NCI-H2227 (cell line): ENCODE measurements at regions not wholly inside any gene's neighbourhood (a gene's known extent, or its start where the extent isn't known, plus 50 kb on each side); places are given as distances from the start of the nearest gene placed in this dataset.

ENCODE experiments used
- DNase-seq: peaks from one replicate; lab custom pipeline; 2025; ENCODE audit not compliant: unreplicated experiment; lab: John Stamatoyannopoulos, UW

DNA sequence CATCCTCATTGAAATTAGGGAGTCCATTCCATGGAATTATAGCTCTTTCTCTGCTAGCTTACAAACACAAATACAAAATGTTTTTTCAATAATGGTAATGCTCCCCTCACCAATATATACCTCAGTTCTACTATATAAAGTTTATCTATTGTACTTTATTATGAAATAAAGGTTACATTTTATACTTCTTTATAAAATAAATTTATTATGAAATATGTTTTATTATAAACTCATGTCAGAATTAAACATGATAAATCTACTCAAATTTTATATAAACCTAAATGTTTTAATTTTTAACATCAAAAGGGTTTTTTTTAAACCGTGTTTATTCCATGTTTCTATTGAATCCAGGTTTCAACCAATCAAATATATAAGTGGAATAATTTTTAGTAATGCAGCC lies 646.1 kb upstream of the PCDH20 start:
- no peak for DNase-seq

DNA sequence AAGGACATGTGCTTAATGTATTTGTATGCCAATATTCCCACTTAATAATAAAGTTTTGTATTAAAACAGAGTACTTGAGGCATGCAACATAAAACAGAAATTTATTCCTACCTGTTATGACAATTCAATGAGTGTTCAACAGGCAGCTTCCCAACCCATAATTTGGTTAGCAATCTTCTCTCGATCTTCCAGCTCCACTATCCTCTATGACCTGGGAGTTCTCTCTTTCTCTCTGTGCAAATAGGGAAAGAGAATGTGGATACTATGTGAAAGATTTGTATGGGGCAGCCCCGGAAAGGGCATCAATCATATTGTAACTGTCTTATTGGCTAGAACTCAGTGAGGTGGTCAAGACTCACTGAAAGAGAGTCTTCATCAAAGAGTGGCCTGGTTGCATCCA lies 644.9 kb upstream of the PCDH20 start:
- no peak for DNase-seq

DNA sequence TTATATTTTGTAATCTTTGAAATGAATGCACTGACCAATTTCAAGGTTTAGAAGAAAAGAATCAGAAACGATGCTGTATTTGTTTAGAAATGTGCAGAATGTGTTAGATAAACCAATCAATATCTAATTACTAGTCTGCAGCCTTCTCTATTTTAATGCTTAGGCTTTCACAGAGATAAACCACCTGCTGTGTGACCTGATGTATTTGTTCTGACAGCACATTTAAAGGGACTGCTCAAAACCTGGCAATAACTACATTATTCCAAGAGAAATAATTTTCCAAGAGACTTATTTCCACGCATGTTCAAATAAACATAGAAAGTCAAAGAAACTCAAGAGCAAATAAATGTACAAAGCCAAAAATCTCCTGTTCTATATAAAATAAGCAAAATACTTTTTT lies 641.6 kb upstream of the PCDH20 start:
- DNase-seq: peak; percentile 59

DNA sequence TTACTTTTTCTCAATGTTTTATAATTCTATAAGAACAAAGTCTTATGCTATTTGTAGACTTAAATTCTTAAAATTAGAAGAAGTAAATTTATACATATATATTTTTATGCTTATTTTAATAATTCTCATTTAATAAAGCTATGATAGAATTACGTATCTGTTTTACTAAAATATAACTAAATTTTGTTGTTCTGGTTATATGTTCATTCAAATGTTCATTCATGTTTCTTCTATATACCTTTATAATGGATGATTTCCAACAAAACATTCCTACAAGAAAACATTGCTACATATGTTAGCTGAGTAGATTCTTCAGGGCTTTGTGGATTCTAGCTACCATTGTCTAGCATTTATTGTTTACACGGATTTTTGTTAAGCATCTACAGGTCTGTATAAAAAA lies 634.3 kb upstream of the PCDH20 start:
- no peak for DNase-seq

DNA sequence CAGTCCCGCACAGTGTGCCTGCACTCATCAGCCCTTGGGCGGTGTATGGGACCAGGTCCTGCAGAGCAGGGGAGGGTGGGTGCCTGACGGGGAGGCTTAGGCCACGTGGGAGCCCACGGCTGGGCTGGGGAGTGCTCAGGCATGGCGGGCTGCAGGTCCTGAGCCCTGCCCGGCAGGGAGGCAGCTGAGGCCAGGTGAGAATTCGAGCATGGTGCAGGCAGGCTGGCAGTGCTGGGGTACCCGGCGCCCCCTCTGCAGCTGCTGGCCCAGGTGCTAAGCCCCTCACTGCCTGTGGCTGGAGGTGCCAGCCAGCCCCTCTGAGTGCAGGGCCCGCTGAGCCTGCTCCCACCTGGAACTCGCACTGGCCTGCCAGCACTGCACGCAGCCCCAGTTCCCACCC lies 630.9 kb upstream of the PCDH20 start:
- DNase-seq: no peak

DNA sequence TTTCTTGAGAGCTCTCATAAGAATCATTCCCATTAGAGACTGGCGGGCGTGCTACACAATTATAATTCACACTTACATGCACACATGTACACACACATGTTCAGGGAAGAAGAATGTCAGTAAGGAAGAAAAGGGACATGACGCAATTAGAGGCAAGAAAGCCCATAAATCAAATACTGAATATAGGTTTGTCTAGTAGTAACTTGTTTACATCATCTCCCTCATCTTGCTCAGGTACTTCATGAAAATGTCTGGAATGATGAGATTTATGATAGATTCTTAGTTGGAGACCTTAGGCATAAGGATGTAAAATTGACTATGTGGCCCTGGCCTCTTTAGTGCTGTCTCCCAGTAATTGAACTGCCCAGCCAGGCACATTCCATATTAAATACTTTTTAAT lies 628.0 kb upstream of the PCDH20 start:
- DNase-seq: no peak

DNA sequence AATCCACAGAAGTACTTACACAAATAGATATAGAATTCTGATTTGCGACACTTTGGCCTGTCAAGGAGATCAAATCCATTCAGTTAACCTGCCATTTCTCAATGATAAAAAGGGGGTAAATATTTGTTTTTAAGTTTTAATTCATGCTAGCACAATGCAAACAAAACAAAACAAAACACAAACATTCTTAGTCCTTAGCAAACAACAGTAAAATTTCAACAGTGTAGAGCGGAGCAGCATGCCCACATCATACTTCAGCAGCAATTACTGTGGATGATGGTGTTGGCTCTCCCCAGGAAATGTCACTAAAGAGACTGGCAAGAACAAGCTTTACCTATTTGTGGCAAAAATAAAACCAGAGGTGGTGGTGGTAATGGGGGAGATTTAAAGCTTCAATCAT lies 625.2 kb upstream of the PCDH20 start:
- DNase-seq: peak; percentile 2

DNA sequence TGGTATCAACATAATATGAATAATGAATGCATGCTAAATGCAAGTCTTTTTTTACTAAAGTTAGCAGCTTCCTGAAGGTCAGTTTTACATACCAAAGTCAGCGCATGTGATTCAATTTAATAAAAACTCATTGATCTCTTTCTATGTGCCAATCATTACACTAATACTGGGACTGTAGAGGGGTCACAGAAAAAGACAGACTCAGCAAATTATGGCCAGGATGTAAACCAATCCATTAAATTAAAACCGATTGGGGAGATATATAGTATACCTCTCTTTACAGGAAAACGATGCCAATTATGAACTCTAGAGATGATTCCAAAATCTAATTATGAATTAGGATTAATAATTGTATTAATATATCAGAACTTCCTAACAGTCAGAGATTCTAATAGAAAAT lies 624.4 kb upstream of the PCDH20 start:
- DNase-seq: no peak

DNA sequence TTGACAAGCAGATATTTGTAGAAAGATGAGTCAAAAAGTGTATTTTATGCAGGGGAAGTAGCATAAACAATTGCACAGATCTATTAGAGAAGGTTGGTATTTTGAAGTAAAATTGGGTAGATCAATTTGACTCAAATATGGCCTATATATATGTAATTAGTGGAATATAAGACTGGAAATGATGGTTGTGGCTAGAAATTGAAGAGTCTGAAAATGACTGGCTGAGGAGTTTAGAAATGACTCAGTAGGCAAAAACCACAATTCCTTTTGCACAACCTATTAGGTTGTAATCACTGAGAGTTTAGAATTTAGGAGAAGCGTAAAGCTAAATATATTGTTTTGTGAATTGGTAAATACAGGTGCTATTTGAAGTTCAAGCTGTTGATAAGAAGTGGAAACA lies 622.6 kb upstream of the PCDH20 start:
- no peak for DNase-seq

DNA sequence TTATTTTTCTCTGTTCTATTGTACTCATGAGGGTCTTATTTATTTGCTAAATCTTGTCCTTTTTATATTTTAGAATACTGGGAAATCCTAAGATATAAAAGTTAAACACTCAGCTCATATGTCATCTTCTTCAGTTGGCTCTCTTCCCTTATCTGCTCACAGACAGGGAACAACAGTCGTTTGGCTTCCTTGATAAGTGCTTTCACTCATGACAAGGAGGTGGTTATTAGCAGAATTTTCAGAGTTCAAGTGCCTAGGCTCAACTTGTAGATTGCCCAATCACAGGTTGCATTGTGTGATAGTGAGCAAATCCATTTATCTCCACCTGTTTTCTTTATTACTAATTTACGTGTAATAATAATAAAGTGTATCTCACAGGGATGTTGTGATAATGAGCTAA lies 620.3 kb upstream of the PCDH20 start:
- peak; percentile 35 for DNase-seq

DNA sequence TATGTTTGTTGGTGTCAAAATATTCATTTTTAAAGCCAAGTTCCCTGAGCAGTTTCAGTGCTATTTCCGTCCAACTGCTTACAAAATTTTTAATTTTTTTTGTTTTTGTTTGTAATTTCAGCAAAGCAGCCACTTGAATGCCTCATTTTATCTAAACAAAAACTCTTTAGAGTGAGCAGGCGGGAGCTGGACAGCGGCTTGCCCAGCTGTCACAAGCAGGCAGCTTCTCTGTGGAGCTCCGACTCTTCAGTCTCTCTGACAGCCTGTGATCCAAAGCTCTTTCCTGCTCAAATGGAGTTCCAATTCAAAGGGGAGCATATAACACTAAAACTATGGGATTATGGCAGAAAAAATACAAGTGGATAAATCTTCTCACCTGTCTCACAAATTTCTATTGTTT lies 618.3 kb upstream of the PCDH20 start:
- DNase-seq: no peak

DNA sequence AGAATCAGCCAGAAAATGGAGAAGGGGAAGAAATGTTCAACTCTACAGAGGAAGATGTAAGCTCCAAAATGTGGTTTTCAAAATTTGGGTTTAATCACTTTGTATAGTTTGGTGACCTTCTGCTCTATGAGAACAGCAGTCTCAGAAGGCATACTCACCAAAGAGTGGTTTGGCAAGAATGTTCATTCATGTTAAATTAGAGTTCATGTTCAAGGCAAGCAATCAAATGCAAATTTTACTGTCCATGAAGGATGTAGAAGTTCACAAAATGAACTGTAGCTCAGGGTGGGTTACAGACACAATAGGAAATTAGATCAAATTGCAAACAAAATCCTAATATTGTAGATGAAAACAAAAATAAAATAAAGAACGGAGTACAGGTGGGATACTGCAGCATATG lies 606.7 kb upstream of the PCDH20 start:
- no peak for DNase-seq

DNA sequence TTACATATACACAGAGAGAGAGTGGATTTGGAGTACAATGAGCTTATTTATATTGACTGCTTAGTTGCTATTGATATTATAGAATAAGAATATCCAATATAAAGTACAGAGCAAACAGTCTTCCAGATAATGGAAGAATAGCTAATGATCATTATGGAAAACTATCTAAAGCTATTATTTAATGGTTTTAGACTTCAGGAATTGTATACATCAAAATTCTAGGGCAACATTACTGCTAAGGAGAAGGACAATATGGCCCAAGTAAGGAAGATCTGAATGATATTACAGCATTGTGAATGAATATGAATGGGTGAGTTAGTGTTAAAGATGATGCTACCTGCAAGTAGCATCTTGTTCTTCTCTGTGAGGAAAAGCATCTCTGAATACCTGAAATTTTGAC lies 604.2 kb upstream of the PCDH20 start:
- DNase-seq: no peak

DNA sequence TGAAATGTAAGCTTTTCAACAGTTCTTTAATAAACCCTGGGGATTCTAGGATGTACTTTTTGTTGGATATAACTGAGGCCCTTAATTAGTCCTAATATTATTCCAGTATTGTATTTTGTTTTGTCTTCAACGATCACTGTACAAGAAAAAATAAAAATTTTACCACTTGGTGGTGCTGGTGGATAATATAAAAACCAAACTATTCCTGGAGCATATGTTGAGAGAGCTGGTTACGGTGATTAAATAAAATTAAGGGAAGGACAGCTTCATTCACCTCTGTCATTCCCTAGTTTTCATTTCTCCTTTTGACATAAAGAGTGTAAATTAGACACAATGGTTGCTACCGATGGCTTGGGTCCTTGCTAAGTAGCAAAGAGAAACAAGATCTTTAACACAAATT lies 598.6 kb upstream of the PCDH20 start:
- DNase-seq: peak; percentile 56

DNA sequence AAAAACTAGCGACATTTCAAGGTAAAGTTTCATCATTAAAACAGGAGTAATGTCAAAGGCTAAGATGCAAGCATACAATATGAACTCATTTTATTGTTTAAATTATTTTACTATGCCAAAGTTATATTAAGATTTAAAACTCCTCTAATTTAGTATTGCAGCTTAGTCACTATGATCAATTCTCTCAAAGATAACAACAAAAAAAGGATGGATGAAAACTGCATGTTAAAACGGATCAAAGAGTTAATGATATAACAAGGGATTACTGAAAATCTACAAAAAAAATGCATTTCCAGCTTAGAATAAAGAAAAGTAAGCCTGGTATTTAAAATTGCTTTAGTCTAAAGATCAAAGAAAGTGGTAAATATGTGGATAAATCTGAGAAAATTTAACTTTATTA lies 587.8 kb upstream of the PCDH20 start:
- DNase-seq: no peak

DNA sequence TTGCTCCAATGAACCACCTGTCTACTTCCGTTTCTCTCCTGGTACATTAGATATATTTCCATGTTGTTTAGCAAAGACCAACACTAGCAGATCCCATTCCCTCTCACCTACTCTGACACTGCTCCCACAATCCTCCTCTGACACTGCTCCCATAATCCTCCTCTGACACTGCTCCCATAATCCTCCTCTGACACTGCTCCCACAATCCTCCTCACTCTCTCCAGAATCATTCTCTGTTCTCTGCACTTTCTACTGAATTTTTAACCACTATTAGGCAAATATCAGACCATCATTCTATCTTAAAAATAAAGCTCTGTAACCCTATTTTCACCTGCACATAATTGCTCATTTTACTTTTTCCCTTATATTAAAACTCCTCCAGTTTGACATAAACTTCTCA lies 578.5 kb upstream of the PCDH20 start:
- no peak for DNase-seq

DNA sequence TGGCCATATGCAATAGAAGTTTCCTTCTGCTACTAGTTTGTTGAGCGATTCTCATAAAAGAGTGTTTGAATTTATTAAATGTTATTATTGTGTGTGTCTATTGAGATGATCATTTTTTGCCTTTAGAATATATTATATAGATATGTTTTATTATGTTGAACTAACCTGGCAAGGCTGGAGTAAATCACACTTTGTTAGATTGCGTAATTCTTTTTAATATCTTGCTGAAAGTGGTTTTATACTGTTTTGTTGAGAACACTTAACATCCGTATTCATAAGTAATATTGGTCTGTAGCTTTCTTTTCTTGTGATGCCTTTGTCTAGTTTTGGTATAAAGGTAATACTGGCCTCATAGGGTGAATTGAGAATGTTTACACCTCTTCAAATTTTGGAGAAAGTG lies 574.3 kb upstream of the PCDH20 start:
- no peak for DNase-seq

DNA sequence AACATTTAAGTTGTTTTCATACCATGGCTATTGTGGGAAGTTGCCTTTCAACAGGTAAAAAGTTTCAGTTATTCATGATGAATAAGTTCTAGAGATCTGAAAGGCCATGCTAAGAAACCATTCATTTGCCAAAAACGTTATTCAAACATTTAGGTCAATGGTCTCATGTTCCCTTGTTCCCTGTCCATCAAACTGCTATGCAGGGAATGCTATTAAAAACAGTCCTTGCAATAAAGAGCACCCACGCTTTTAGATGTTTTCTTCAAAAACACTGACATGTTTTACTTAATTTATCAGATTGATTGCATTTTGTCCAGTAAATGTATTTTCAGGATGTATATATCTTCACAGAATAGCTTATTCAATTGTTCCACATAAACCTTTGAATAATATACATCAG lies 573.2 kb upstream of the PCDH20 start:
- DNase-seq: no peak

DNA sequence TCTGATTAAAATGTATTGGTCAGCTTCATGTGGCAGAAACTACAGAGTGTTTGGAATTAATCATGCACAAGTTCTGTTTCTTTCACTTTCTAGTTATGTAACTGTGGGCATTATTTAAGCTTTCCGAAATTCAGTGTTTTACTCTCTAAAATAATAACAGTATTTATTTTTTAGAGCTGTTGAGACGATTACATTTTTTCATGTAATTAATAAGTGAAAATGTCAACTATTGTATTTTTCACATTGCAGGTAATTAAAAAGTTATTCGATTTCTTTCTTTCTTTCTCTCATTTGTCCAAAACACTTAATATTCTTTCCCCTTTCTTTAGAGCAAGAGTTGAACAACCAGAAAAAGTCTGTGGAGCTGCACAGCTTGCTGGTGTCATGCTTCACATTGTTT lies 559.4 kb upstream of the PCDH20 start:
- no peak for DNase-seq

DNA sequence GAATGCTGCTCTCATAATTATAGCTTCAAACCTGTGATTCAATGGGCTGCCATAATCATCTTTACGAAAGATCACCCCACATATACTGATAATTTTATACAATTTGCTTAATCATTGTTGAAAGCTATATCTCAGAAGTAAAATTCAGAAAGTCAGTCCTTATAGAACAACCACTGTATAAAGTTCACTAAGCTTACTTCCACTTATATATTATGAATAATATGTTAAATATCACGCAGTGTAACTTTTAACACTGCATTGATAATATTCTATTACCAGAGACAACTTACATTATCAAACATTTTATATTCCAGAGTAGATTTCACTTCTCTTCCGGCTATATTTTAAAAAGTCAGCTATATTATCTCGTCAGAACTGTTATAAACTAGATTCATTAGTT lies 550.1 kb upstream of the PCDH20 start:
- no peak for DNase-seq

DNA sequence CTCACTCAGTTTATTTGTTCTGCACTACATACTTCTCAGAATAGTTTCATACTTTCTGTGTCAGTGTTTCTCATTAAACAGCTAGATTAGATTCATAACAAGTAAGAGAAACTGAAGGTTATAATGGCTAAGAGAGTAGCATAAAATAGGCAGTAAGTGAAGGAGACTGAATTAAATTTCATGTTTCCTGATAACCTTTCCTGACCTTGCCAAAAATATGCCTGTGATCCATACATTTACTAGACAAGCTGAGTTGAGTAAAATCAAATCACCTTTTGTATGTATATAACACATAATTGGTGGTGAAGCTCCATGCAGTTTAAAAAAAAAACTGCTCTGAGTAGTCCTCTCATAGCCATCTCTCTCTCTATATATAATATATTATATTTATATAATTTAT lies 545.3 kb upstream of the PCDH20 start:
- DNase-seq: no peak

DNA sequence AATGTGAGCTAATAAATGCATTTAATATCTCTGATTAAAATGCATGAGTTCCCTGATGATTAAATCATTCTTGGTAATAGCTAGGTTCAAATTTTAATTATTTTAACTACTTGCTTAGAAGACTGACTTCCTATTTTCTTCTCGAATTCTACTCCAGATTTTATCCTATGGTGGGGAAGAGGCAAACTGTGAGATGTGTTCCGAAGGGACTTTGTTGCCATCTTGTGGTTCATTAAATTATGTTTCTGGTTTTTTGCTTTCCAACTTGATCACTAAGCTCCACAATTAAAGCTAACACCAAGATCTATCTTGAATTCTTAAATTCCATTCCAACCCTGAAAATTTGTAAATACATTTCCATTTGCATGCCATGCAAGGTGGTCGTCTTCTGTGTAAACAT lies 538.4 kb upstream of the PCDH20 start:
- DNase-seq: peak; percentile 20

DNA sequence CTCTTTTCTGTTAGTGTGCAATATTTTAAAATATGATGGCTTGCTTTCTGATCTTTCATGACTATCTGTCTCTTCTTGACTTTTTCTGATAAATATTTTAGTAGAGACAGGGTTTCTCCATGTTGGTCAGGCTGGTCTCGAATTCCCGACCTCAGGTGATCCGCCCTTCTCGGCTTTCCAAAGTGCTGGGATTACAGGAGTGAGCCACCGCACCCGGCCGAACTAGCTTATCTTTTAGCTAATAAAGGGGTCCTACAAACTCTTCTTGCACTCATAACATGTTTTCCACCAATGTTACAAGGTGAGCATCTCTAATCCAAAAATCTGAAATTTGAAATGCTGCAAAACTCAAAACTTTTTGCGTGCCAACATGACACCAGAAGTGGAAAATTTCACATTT lies 535.2 kb upstream of the PCDH20 start:
- no peak for DNase-seq

DNA sequence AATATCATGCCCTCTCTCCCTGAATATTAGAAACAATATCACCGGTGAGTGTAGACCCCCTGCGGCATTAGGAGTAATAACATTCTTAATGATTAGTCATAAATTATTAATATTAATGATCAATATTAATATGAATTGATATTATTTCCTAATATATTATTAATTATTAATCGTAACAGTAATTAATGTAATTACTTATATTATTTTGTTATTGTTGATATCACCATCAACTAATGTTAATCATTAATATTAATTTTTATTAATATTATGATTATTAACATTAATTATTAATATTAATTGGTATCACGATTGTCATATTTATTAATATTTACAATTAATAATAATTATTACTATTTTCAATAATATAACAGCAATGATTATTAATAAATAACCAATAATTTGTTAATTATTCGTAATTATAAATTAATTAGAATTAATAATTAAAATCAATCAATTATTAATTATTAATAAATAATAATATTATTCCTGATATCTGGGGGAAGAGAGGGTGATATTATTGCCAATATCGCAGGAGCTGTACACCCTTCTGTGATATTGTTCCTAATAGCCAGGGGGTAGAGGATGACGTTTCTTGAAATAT lies 528.8 kb upstream of the PCDH20 start:
- DNase-seq: no peak
